GM18951 (cell line): ENCODE measurements at regions not wholly inside any gene's neighbourhood (a gene's known extent, or its start where the extent isn't known, plus 50 kb on each side); places are given as distances from the start of the nearest gene placed in this dataset.

Experiments
- POLR2A ChIP-seq: IDR thresholded peaks from 4 replicates; pipeline ENCODE4 v1.6.1; 2011; ENCODE audit warnings: mild to moderate bottlenecking; ENCODE audit not compliant: insufficient read length, insufficient read depth; ENCODE audit errors: extremely low read depth
- in situ Hi-C: fragments of 300-500 bp; cut with MboI; formaldehyde crosslinking; loops from one replicate; pipeline ENCODE4 v1.12.0; 2022; ENCODE audit warnings: low sequenced_read_pairs, mixed read lengths, inconsistent platforms; ENCODE audit not compliant: unreplicated experiment

DNA sequence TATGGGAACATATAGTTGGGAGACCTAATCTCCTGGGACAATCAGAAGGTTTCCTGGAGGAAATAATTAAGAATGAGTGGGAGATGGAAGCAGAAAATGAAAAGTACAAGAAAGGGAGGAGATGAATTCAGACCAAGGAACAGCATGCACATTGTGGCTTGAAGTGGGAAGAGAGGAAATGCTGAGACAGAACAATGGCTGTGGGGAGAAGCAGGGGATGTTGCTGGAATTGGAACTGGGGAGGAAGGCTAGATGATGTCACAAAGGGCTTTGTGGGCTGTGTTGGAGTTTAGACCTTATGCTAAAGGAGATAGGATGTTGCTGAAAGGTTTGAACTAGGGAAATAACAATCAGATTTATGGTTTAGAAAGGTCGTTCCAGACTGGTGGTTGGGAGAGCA lies 119.5 kb upstream of the DIPK2B start:
- no peak for TF ChIP-seq POLR2A
- in situ Hi-C loops = no loop called here

DNA sequence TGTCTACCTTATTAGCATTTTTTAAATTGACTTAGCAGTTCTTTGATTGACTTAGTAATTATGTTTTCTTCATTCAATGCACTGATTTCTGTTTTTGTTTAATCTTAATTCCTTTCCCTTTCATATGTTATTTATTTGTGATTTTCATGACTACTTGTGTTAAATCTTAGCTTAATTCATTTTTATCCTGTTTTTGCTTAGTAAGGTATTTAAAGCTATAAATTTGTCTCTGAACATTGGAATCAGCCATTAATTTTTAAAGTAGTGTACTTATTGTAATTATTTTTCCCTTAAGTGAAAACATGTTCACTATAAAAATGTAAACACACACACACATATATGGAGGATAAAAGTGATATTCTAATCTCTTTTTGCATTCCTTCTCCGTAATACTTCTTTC lies 109.1 kb upstream of the DIPK2B start:
- TF ChIP-seq POLR2A = no peak
- in situ Hi-C loops = no loop called here

DNA sequence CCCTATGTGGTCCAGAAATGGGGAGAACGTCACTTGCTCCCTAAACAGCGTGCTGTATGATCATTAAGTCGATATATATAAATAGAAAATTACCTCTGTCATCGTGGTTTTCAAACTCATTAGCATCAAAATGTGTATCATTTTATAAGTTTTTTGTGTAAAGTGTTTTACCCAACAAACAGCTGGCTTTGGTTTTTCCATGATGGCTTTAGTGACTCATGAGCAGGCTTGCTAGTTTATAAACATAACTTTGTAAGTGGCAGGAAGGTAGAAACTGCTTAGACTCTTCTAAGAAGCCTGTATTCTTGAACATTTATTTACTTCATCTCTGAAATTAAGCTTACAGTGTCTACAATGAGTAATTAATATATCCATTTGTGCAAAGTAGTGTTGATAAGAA lies 108.4 kb upstream of the DIPK2B start:
- in situ Hi-C loops = no loop called here
- no peak for TF ChIP-seq POLR2A

DNA sequence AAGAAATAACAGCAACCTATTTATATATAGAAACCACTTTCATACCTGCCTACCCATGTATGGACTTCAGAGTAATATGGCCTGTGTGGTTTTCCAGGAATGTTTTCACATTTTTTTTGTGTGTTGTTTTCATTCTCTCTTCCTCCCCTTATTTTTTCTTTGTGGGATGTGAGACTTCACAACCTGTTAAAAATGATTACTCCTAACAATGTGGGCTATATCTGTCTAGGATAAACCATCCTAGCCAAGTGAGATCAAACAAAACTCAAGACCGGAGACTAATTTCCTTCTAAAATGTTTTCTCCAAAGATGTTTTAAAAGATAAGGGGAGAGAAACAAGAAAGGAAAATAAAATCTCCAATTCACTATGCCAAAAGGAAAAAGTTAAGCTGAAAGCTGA lies 106.1 kb upstream of the DIPK2B start:
- no peak for TF ChIP-seq POLR2A
- in situ Hi-C loops = no loop called here

DNA sequence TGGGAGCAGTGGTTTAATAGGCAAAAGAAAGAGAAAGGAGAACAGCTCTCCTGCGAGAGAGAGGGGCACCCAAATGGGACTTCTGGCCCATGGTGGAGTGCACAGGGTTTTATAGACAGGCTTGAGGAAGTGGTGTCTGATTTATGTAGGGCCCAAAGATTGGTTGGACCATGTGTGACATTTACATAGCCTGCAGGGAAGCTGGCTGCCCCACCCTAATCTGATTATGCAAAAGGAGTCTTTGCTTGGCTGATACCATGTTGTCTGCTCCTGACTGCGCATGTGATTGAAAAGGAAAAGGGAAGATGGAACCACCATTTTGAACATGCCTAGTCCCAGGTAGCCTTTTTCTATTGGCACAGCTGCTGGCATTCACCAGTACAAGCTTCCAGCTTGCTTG lies 100.0 kb upstream of the DIPK2B start:
- TF ChIP-seq POLR2A = no peak
- in situ Hi-C loops = no loop called here

DNA sequence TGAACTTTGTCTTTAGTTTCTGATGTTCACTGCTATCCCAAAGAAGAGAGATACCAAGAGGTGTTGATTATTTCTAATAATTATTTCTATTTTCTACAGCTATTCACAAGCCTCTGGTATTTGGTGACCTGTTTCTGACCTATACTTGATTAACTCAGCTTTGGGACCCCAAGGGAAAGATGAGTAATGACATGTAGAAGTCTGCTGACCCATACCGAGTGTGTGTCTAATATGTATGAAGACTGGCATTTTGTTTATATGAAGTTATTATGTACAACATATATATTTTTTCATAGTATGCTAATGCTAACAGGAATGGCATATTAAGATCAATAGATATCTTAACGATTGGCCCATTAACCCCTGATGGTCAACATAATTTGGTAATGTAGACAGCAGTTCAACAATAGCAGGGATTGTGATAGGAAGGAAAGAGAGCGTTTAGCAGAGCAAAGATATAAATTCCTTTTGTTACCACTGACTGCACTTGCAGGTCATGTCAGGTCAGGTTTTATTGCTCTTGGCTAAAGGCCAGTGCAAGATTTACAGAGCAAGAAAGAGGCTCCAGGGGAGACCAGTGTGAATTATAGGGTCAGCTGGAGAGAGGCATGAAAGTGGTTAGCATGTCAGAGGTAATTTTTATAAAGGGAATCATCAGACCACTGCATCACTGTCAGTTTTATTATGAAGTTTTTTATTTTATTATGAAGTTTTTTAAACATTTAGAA lies 94.7 kb upstream of the DIPK2B start:
- no peak for TF ChIP-seq POLR2A
- in situ Hi-C loops = no loop called here

DNA sequence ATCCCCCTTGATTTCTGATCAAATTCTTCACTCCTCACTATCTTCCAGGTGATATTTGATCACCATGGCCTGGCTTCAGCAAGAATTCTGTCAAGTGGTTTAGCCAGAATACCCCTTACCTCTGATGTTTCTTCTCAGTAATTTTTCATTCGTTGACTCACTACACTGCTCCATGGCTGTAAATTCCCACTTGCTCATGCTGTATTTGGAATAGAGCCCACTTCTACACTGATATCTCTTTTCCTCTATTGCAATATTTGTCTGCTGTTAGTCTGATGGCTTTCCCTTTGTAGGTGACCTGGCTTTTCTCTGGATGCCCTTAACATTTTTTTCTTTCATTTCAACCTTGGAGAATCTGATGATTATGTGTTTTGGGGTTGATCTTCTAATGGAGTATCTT lies 73.9 kb upstream of the DIPK2B start:
- TF ChIP-seq POLR2A = no peak
- in situ Hi-C loops = no loop called here

DNA sequence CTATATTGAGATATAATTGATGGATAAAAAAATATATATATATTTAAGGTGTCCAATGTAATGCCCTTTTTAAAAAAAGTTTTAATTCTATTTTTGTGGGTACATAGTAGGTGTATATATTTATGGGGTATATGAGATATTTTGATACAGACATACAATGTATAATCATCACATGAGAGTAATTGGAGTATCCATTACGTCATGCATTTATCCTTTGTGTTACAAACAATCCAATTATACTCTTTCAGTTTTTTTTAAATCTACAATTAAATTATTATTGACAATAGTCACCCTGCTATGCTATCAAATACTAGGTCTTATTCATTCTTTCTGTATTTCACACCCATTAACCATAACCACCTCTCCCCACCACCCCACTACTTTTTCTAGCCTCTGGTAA lies 66.3 kb upstream of the DIPK2B start:
- TF ChIP-seq POLR2A = no peak
- in situ Hi-C loops = no loop called here

DNA sequence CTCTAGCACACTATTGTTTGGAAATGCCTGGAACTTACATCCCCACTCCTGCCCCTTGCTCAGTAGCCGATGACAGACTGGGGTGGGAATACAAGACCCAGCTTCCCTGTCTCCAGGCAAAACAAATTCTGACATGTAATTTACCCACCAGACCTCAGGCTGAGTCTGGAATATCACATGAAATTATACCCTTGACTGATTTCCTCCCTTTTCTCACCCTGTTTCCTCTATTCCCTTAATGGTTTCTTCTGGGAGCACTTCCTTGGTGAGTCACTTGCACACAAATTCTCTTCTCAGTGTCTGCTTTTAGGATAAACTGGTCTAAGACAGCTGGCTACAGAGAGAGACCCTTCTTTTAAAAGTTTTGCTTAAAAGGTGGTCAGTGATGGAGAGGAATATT lies 65.8 kb upstream of the DIPK2B start:
- in situ Hi-C loops = no loop called here
- TF ChIP-seq POLR2A = no peak

DNA sequence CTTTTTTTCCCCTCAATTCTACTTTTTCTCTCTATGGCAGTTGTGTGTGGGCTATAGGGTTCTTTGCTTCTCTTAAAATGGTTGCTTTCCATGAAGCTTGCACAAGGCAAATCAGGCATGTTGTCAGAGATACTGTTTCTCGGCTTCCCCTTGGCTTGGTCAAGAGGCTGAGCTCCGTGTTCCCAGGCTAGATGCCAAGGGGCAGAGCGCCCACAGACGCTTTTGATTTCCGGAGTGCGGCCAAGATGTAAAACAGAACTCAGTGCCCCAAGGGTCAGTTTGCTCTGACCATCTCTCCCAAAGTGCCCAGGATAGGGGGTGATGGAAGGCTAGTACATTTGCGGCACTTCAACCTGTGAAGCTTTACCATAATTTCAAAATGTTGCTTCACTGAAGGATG lies 64.2 kb upstream of the DIPK2B start:
- in situ Hi-C loops = no loop called here
- no peak for TF ChIP-seq POLR2A

DNA sequence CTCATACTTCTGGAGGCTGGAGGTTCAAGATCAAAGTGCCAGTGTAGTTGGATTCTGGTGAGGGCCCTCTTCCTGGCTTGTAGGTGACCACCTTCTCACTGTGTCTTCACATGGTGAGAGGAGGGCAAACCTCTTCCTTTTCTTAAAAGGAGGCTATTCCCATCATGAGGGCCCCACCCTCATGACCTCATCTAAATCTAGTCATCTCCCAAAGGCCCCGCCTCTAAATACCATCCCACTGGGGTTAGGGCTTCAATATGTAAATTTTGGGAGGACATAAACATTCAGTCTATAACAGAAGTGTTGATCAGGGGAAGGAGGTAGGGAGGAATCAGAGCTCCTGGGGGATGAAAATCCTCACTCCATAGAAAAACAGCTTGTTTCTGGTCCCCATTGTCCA lies 60.8 kb upstream of the DIPK2B start:
- no peak for TF ChIP-seq POLR2A
- in situ Hi-C loops = no loop called here

DNA sequence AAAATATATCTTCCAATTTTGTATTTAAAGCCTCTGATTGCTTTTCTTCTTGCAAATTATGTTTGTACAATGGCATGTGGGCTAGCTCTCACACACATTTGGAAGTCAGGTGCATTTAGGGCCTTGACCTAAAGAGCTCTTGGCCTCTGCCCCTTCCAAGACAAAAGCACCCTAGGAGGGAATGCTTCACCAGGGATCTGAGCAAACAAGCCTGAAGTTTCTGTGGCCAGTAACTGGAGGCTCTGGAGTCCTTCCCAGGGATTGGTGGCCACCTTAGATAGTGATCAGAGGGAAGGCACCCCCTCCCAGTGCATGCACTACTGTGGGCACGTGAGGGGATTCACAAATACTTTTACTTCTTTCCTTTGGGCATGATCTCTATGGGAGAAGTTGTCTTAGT lies 60.3 kb upstream of the DIPK2B start:
- in situ Hi-C loops = no loop called here

DNA sequence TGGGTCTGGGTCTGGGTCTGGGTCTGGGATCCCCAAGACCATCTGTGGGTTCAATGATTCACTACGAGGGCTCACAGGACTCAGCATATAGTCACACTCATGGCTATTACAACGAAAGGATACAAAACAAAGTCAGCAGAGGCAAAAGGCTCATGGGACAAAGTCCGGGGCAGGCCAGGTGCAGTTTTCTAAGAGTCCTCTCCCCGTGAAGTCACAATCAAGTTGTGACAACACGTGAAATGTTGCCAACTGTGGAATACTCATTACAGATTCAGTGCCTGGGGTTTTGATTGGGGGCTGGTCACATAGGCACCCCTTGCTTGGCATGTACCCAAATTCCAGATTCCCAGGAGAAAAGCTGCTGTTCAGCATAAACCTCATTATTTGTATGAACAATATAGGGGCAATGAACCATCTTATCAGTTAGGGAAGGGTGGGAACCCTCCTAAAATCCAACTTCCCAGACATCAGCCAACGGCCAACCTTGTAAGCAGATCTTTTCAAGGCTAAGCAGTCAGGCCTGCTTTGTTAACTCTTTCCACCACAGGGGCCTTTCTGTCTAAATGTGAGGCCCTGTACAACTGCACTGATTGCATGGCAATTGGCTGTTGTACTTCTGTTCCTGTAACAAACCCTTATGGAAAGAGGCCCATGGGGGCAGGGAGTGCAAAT lies 58.2 kb upstream of the DIPK2B start:
- TF ChIP-seq POLR2A = no peak
- in situ Hi-C loops = no loop called here

More for the DNA sequence above, 60.3 kb upstream of the DIPK2B start:
- no peak for TF ChIP-seq POLR2A
